GM12873 (cell line): ENCODE measurements at regions not wholly inside any gene's neighbourhood (a gene's known extent, or its start where the extent isn't known, plus 50 kb on each side); places are given as distances from the start of the nearest gene placed in this dataset.

Experiments
- TF ChIP-seq, protein P1 (sequence below): IDR thresholded peaks from 2 replicates; pipeline ENCODE4 v1.5.1; 2012; ENCODE audit warnings: low read depth, mild to moderate bottlenecking, moderate library complexity, low read length, control low read depth; ENCODE audit not compliant: insufficient read depth; ENCODE audit errors: missing control alignments

GRCh38 chr15:87287156-87287555 is 969.4 kb downstream of the NTRK3 start:
- TF ChIP-seq, protein P1, sequence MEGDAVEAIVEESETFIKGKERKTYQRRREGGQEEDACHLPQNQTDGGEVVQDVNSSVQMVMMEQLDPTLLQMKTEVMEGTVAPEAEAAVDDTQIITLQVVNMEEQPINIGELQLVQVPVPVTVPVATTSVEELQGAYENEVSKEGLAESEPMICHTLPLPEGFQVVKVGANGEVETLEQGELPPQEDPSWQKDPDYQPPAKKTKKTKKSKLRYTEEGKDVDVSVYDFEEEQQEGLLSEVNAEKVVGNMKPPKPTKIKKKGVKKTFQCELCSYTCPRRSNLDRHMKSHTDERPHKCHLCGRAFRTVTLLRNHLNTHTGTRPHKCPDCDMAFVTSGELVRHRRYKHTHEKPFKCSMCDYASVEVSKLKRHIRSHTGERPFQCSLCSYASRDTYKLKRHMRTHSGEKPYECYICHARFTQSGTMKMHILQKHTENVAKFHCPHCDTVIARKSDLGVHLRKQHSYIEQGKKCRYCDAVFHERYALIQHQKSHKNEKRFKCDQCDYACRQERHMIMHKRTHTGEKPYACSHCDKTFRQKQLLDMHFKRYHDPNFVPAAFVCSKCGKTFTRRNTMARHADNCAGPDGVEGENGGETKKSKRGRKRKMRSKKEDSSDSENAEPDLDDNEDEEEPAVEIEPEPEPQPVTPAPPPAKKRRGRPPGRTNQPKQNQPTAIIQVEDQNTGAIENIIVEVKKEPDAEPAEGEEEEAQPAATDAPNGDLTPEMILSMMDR = no peak

- TF ChIP-seq, protein P1 = no peak
Observed at GRCh38 chr15:87269566-87269965, 987.0 kb downstream of the NTRK3 start.

GRCh38 chr15:87268675-87269074 is 987.9 kb downstream of the NTRK3 start:
- TF ChIP-seq, protein P1 = no peak

GRCh38 chr15:87267798-87268197 is 988.7 kb downstream of the NTRK3 start:
- TF ChIP-seq, protein P1 = no peak

- TF ChIP-seq, protein P1 = no peak
Observed at GRCh38 chr15:87263871-87264270, 992.7 kb downstream of the NTRK3 start.

- TF ChIP-seq, protein P1 = no peak
Observed at GRCh38 chr15:87263296-87263695, 993.2 kb downstream of the NTRK3 start.

GRCh38 chr15:87245592-87245991 is 1010.9 kb downstream of the NTRK3 start:
- TF ChIP-seq, protein P1 = no peak
